ENCODE measurements at regions not wholly inside any gene's neighbourhood (a gene's known extent, or its start where the extent isn't known, plus 50 kb on each side); places are given as distances from the start of the nearest gene placed in this dataset.
"Not testable (repeated sequence)": the region's sequence is repeated elsewhere in the genome, so short reads cannot be mapped to it uniquely, and the experiment has no call there.

GRCh38 chr2:150261691-150262090, 225.8 kb downstream of the RND3 start:
- no peak for DNase-seq

GRCh38 chr2:150260636-150261035, 226.8 kb downstream of the RND3 start:
- no peak for DNase-seq

- no peak for DNase-seq
Measured at GRCh38 chr2:150259746-150260145, 227.7 kb downstream of the RND3 start.

GRCh38 chr2:150258781-150259307, 228.6 kb downstream of the RND3 start:
- DNase-seq = no peak

- DNase-seq = no peak
Measured at GRCh38 chr2:150256736-150257135, 230.7 kb downstream of the RND3 start.

GRCh38 chr2:150255528-150255927, 231.9 kb downstream of the RND3 start:
- no peak for DNase-seq

GRCh38 chr2:150249735-150250134, 237.7 kb downstream of the RND3 start:
- not testable (repeated sequence) for DNase-seq

- no peak for DNase-seq
Measured at GRCh38 chr2:150247481-150247880, 240.0 kb downstream of the RND3 start.

GRCh38 chr2:150234787-150235446, 252.6 kb downstream of the RND3 start:
- no peak for DNase-seq

- DNase-seq = no peak
Measured at GRCh38 chr2:150232871-150233270, 254.6 kb downstream of the RND3 start.

- no peak for DNase-seq
Measured at GRCh38 chr2:150232321-150232720, 255.1 kb downstream of the RND3 start.

- DNase-seq = no peak
Measured at GRCh38 chr2:150230616-150231015, 256.9 kb downstream of the RND3 start.

GRCh38 chr2:150230004-150230403, 257.5 kb downstream of the RND3 start:
- no peak for DNase-seq

- DNase-seq = no peak
Measured at GRCh38 chr2:150228936-150229335, 258.5 kb downstream of the RND3 start.

- DNase-seq = no peak
Measured at GRCh38 chr2:150225030-150225429, 262.4 kb downstream of the RND3 start.

- DNase-seq = no peak
Measured at GRCh38 chr2:150224321-150224720, 263.1 kb downstream of the RND3 start.

- no peak for DNase-seq
Measured at GRCh38 chr2:150222942-150223341, 264.5 kb downstream of the RND3 start.

- DNase-seq = no peak
Measured at GRCh38 chr2:150222379-150222778, 265.1 kb downstream of the RND3 start.

GRCh38 chr2:150219861-150220260, 267.6 kb downstream of the RND3 start:
- no peak for DNase-seq

- DNase-seq = no peak
Measured at GRCh38 chr2:150215041-150215440, 272.4 kb downstream of the RND3 start.

- DNase-seq = no peak
Measured at GRCh38 chr2:150214626-150215025, 272.8 kb downstream of the RND3 start.

- no peak for DNase-seq
Measured at GRCh38 chr2:150212722-150213171, 274.7 kb downstream of the RND3 start.

- DNase-seq = no peak
Measured at GRCh38 chr2:150211164-150211631, 276.3 kb downstream of the RND3 start.

- DNase-seq = no peak
Measured at GRCh38 chr2:150209746-150210145, 277.7 kb downstream of the RND3 start.

- no peak for DNase-seq
Measured at GRCh38 chr2:150208689-150209088, 278.8 kb downstream of the RND3 start.

All from SHP77 treated with DMSO at 0.1 percent for 48 hours (cell line).